Colonic mucosa (tissue), 4 donors: ENCODE measurements at regions not wholly inside any gene's neighbourhood (a gene's known extent, or its start where the extent isn't known, plus 50 kb on each side); places are given as distances from the start of the nearest gene placed in this dataset.
"Not testable (repeated sequence)": the region's sequence is repeated elsewhere in the genome, so short reads cannot be mapped to it uniquely, and the experiment has no call there.

Source experiments
- DNase-seq: peaks from one replicate; pipeline ENCODE4 v3.0.0-alpha.2; 2020
- H3K27ac ChIP-seq: fragments of 200-600 bp; one replicate; pipeline ENCODE4 v1.8.0; 2021
- H3K27me3 ChIP-seq: fragments of 200-600 bp; one replicate; pipeline ENCODE4 v1.8.0; 2021
- H3K36me3 ChIP-seq: fragments of 200-600 bp; one replicate; pipeline ENCODE4 v1.8.0; 2021
- H3K4me1 ChIP-seq: fragments of 200-600 bp; one replicate; pipeline ENCODE4 v1.8.0; 2021; ENCODE audit warnings: mild to moderate bottlenecking
- H3K4me3 ChIP-seq: fragments of 200-600 bp; one replicate; pipeline ENCODE4 v1.8.0; 2021
- H3K9ac ChIP-seq, 2 donors: one replicate each; pipeline ENCODE4 v1.7.0; 2013; ENCODE audit warnings: control low read depth in 2 of 2, low read depth in 2 of 2, low read length in 2 of 2
- H3K9me3 ChIP-seq: fragments of 200-600 bp; one replicate; pipeline ENCODE4 v1.8.0; 2021
- intact Hi-C: fragments of 100-400 bp; cut with DNase I; formaldehyde crosslinking; loops from one replicate; pipeline ENCODE4 v1.14.1; 2022
- TF ChIP-seq, protein P1 (sequence below): fragments of 200-600 bp; IDR thresholded peaks from one replicate; pipeline ENCODE4 v1.8.0; 2022; ENCODE audit warnings: antibody characterized with exemption, mild to moderate bottlenecking
- donor health status: healthy.
- donor health status: DM: no; HTN: no; CAD: no.
- donor health status: DM: no; HTN: no; CAD: no.

DNA sequence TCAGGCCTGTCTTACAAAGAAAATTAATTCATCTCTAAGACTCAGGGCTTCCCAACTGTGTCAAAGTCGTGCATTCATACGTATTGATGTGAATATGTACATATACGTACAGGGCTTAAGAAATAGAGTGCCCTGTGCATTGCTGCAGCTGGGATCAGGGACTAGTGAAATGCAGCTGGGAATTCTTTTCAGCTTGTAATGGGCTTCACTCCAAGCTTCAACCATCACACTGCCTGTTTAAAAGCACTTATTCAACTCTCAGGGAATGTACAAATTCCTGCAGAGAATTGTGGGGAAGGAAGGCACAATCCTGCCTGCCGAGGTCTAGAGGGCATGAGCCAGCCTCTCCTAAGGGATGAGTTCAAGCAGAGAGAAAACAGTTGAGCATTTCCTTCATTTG lies 59.6 kb upstream of the MAN2A1 start:
- no peaks in the 10 kb centered on the region for H3K9me3 ChIP-seq
- H3K4me3 ChIP-seq = no peak overlapping the region
- no peaks in the 10 kb centered on the region for H3K36me3 ChIP-seq
- no peak overlapping the region for H3K9ac ChIP-seq
- H3K27me3 ChIP-seq = no peaks in the 10 kb centered on the region
- no peak overlapping the region for H3K27ac ChIP-seq
- intact Hi-C loops = no loop called here
- no peaks in the 10 kb centered on the region for H3K4me1 ChIP-seq
- DNase-seq = no peak
- TF ChIP-seq, protein P1, sequence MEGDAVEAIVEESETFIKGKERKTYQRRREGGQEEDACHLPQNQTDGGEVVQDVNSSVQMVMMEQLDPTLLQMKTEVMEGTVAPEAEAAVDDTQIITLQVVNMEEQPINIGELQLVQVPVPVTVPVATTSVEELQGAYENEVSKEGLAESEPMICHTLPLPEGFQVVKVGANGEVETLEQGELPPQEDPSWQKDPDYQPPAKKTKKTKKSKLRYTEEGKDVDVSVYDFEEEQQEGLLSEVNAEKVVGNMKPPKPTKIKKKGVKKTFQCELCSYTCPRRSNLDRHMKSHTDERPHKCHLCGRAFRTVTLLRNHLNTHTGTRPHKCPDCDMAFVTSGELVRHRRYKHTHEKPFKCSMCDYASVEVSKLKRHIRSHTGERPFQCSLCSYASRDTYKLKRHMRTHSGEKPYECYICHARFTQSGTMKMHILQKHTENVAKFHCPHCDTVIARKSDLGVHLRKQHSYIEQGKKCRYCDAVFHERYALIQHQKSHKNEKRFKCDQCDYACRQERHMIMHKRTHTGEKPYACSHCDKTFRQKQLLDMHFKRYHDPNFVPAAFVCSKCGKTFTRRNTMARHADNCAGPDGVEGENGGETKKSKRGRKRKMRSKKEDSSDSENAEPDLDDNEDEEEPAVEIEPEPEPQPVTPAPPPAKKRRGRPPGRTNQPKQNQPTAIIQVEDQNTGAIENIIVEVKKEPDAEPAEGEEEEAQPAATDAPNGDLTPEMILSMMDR = no peak

DNA sequence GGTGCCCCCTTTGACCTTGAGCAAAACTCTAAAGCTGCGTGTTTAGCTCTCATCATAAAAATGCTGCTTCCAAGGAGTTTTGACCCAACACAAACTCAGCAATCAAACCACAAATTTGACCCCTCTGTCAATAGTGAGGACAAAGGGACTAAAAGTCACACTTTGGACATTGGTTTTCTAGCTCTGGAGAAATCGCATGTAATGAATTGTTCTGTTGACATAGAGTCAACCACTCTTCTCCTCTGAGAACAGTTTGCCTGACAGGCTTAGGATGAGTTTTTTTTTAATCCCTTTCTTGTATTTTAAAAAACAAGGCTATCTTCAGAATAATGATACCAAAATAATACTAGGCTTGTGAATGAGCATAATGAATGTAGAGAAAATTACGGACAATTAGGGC lies 61.1 kb upstream of the MAN2A1 start:
- Histone ChIP-seq H3K27ac (no peak overlapping the region), H3K4me1 (no peaks in the 10 kb centered on the region), H3K9me3 (no peaks in the 10 kb centered on the region), H3K9ac (no peak overlapping the region), H3K36me3 (no peaks in the 10 kb centered on the region), H3K27me3 (no peaks in the 10 kb centered on the region), H3K4me3 (no peak overlapping the region)
- TF ChIP-seq, protein P1 = no peak
- intact Hi-C loops = no loop called here
- DNase-seq = no peak

DNA sequence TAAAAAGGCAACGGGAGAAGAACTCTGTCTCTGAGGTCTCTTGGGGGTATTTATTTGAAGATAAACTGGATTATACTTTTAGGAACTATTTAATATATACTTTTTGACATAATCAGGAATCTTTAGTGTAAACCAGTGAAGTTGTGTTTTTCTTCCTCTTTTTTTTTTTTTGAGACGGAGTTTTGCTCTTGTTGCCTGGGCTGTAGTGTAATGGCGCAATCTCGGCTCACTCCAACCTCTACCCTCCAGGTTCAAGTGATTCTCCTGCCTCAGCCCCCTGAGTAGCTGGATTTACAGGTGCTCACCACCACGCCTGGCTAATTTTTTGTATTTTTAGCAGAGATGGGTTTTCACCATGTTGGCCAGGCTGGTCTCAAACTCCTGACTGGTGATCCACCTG lies 68.5 kb upstream of the MAN2A1 start:
- H3K36me3 ChIP-seq, H3K9ac ChIP-seq, H3K9me3 ChIP-seq, H3K4me3 ChIP-seq, H3K4me1 ChIP-seq, intact Hi-C loops, H3K27me3 ChIP-seq, DNase-seq, H3K27ac ChIP-seq: not testable (repeated sequence)

DNA sequence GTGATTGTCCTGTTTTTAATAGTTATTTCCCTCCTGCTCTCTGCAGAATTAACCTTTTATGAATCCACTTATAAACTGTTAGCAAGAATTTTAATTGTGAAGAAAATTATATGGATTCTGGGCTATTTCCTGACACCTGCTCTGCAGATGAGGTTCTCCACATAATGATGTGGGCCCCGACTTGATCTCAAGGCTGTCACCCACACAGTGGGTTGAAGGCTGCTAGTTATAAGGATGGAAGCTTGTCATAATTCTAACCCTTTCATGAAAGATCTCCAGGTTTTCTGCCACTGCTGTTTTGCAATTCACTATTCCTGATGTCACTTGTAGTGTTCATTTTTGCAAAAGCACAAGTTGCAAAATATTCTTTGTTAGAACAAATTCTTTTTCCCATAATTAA lies 69.1 kb upstream of the MAN2A1 start:
- no peaks in the 10 kb centered on the region for H3K9me3 ChIP-seq
- TF ChIP-seq, protein P1 = no peak
- no peak overlapping the region for H3K9ac ChIP-seq
- no peaks in the 10 kb centered on the region for H3K4me1 ChIP-seq
- H3K27me3 ChIP-seq = no peaks in the 10 kb centered on the region
- no peak overlapping the region for H3K27ac ChIP-seq
- H3K4me3 ChIP-seq = no peak overlapping the region
- intact Hi-C loops = no loop called here
- no peaks in the 10 kb centered on the region for H3K36me3 ChIP-seq
- DNase-seq = no peak

DNA sequence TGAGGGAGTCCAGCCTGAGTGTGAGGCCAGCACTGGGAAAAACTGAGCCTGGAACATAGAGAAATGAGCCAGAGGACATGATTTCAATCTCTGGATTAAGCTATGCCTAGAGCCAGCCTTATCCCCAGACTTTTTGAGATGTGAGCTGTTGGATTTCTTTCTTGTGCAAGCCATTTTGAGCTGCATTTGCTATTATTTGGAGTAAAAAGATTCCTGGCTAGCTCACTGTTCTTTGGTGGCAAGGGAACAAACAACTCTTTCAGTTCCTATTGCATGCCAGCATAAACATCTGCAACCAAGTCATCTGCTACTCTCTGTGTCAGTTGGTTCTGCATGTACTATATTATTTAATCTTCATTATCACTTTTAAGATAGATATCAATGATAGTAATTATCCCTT lies 70.1 kb upstream of the MAN2A1 start:
- H3K27me3 ChIP-seq = no peaks in the 10 kb centered on the region
- H3K4me3 ChIP-seq = no peak overlapping the region
- no peaks in the 10 kb centered on the region for H3K4me1 ChIP-seq
- no peak overlapping the region for H3K27ac ChIP-seq
- DNase-seq = no peak
- no peaks in the 10 kb centered on the region for H3K9me3 ChIP-seq
- no peaks in the 10 kb centered on the region for H3K36me3 ChIP-seq
- no peak overlapping the region for H3K9ac ChIP-seq
- TF ChIP-seq, protein P1 = no peak
- intact Hi-C loops = no loop called here

DNA sequence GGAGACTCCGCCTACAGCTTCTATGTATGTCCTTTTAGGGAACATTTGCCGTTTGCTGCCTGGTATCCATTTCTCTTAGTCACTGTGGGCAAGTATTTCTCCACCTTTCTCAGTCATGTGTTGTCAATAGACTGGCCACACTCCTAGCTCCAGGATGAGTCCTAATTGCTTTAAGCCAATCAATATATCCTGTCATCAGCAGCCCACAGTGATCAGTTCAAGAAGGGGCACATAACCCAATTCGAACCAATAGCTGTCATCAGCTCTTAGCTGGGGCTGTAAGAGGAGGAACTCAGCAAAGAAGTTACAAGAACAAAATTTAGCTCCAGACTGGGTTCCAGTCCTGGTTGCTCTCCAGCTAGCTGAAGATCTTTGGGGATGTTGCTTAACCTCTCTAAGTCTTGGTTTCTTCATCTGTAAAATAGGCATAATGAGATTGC lies 70.7 kb upstream of the MAN2A1 start:
- no peaks in the 10 kb centered on the region for H3K27me3 ChIP-seq
- intact Hi-C loops = no loop called here
- no peak for DNase-seq

More for the DNA sequence above, 70.7 kb upstream of the MAN2A1 start:
- no peaks in the 10 kb centered on the region for H3K9me3 ChIP-seq
- TF ChIP-seq, protein P1 = no peak
- H3K4me1 ChIP-seq = no peaks in the 10 kb centered on the region
- H3K27ac ChIP-seq = no peak overlapping the region
- no peak overlapping the region for H3K9ac ChIP-seq
- no peak overlapping the region for H3K4me3 ChIP-seq
- no peaks in the 10 kb centered on the region for H3K36me3 ChIP-seq
